Mammary epithelial cell (primary cell): ENCODE measurements at regions not wholly inside any gene's neighbourhood (a gene's known extent, or its start where the extent isn't known, plus 50 kb on each side); places are given as distances from the start of the nearest gene placed in this dataset.

Experiments
- CTCF ChIP-seq, 2 donors: IDR thresholded peaks in 1 of 2; conservative IDR thresholded peaks in 1 of 2; 2 replicates each; pipeline ENCODE4 v1.5.1; 2011 to 2012; ENCODE audit warnings: inconsistent platforms in 2 of 2, low read length in 2 of 2, mild to moderate bottlenecking in 2 of 2, control low read depth in 1 of 2, low read depth in 1 of 2; ENCODE audit not compliant: insufficient read depth in 1 of 2; ENCODE audit errors: extremely low read depth in 1 of 2
- EZH2 ChIP-seq: IDR thresholded peaks from 2 replicates; pipeline ENCODE4 v1.6.1; 2012; ENCODE audit warnings: low read length, inconsistent platforms, borderline replicate concordance

GRCh38 chr1:184823080-184823479, 68.4 kb upstream of the EDEM3 start:
- no peak for TF ChIP-seq CTCF (conservative IDR thresholded peaks at IDR 0.05 in 1 of 2, IDR thresholded peaks at IDR 0.05 in 1 of 2; ENCODE audit: extremely low read depth in 1 of 2, insufficient read depth in 1 of 2, low read depth in 1 of 2, low read length in 2 of 2)
- no peak for TF ChIP-seq EZH2
